GM12878 (cell line): ENCODE measurements at regions not wholly inside any gene's neighbourhood (a gene's known extent, or its start where the extent isn't known, plus 50 kb on each side); places are given as distances from the start of the nearest gene placed in this dataset.

Experiments used
- ATAC-seq: fragments of 200-7000 bp; cut with Tn5 transposase; 3 replicates; pipeline ENCODE4 v1.9.1; 2020; ENCODE audit warnings: mild to moderate bottlenecking, moderate library complexity
- BruUV-seq: library from RNA; stranded (reverse); fragments of 400-500 nt; replicated peaks from 2 replicates; lab custom pipeline; 2021; lab: Mats Ljungman, UMichigan
- CTCF ChIA-PET: fragments of 300-600 bp; sonication (Branson Sonifier 250); formaldehyde crosslinking; extraction: SDS; loops from one replicate; lab custom pipeline; 2021; ENCODE audit warnings: inconsistent platforms; lab: Yijun Ruan, JAX
- POLR2A ChIA-PET: fragments of 350-600 bp; formaldehyde crosslinking; extraction: SDS; loops from one replicate; lab custom pipeline; 2021; ENCODE audit warnings: inconsistent platforms; lab: Charles Lee
- RAD21 ChIA-PET: fragments of 300-600 bp; sonication (Branson Sonifier 250); formaldehyde crosslinking; loops from one replicate; lab custom pipeline; 2023; ENCODE audit warnings: antibody characterized with exemption; ENCODE audit not compliant: unreplicated experiment; lab: Charles Lee
- SMC1A ChIA-PET: fragments of 300-600 bp; sonication (Branson Sonifier 250); formaldehyde crosslinking; loops from one replicate; lab custom pipeline; 2023; ENCODE audit not compliant: unreplicated experiment, uncharacterized antibody; lab: Charles Lee
- DNase-seq: peaks from one replicate; pipeline ENCODE4 v3.0.0-alpha.2; 2011; ENCODE audit warnings: low read depth, low spot score
- FAIRE-seq: peaks from 3 replicates; lab custom pipeline; 2011; peaks lifted over from hg19 to GRCh38; lab: Jason Lieb, UNC
- H2AFZ ChIP-seq: 2 replicates; pipeline ENCODE4 v1.6.0; 2011; ENCODE audit warnings: low read depth, low read length, control low read depth; ENCODE audit not compliant: control insufficient read depth
- H3K27ac ChIP-seq: 2 replicates; pipeline ENCODE4 v1.5.1; 2011; ENCODE audit warnings: control low read depth; ENCODE audit not compliant: control insufficient read depth, insufficient read depth
- H3K27me3 ChIP-seq, 2 experiments: replicated peaks in 1 of 2; 2 replicates each; pipeline versions ENCODE4 v1.6.0 to v1.6.1; 2011; ENCODE audit warnings: low read length in 1 of 2; ENCODE audit not compliant: control insufficient read depth in 2 of 2, insufficient read depth in 2 of 2
- H3K36me3 ChIP-seq, 2 experiments: 2 replicates each; pipeline ENCODE4 v1.5.1; 2011; ENCODE audit warnings: low read length in 1 of 2; ENCODE audit not compliant: control insufficient read depth in 2 of 2, insufficient read depth in 2 of 2
- H3K4me1 ChIP-seq: 2 replicates; pipeline ENCODE4 v1.6.1; 2011; ENCODE audit warnings: mild to moderate bottlenecking, low read length, moderate library complexity, mixed read lengths; ENCODE audit not compliant: control insufficient read depth, insufficient read depth
- H3K4me2 ChIP-seq: 2 replicates; pipeline ENCODE4 v1.6.0; 2011; ENCODE audit warnings: control low read depth; ENCODE audit not compliant: control insufficient read depth, insufficient read depth
- H3K4me3 ChIP-seq: fragments of 200-600 bp; sonication (generic); 2 replicates; pipeline ENCODE4 v1.5.1; 2016
- H3K79me2 ChIP-seq: 2 replicates; pipeline ENCODE4 v1.6.0; 2011; ENCODE audit warnings: low read length; ENCODE audit not compliant: control insufficient read depth, insufficient read depth
- H3K9ac ChIP-seq: 2 replicates; pipeline ENCODE4 v1.8.0; 2011; ENCODE audit warnings: low read length, control low read depth, mixed read lengths; ENCODE audit not compliant: control insufficient read depth, insufficient read depth
- H3K9me3 ChIP-seq: replicated peaks from 3 replicates; pipeline ENCODE4 v1.5.1; 2011; ENCODE audit warnings: mild to moderate bottlenecking, low read length; ENCODE audit not compliant: control insufficient read depth, insufficient read depth
- H4K20me1 ChIP-seq: 2 replicates; pipeline ENCODE4 v1.6.0; 2011; ENCODE audit not compliant: control insufficient read depth, insufficient read depth
- ASH2L ChIP-seq: fragments of 300-600, 200-600 bp; sonication (generic); IDR thresholded peaks from 2 replicates; pipeline ENCODE4 v1.6.1; 2017; ENCODE audit warnings: low read depth, mild to moderate bottlenecking, borderline replicate concordance
- BMI1 ChIP-seq: fragments of 450-650 bp; IDR thresholded peaks from 2 replicates; pipeline ENCODE4 v1.6.1; 2016; ENCODE audit warnings: mild to moderate bottlenecking, moderate library complexity, borderline replicate concordance
- FOXK2 ChIP-seq: fragments of 450-650 bp; IDR thresholded peaks from 2 replicates; pipeline ENCODE4 v1.6.1; 2017; ENCODE audit warnings: mild to moderate bottlenecking, moderate library complexity
- HDGF ChIP-seq: fragments of 450-650 bp; IDR thresholded peaks from 2 replicates; pipeline ENCODE4 v1.6.1; 2016; ENCODE audit warnings: antibody characterized with exemption
- JUNB ChIP-seq: IDR thresholded peaks from 2 replicates; pipeline ENCODE4 v1.6.1; 2016; ENCODE audit warnings: antibody characterized with exemption, mild to moderate bottlenecking
- LARP7 ChIP-seq: fragments of 450-650 bp; IDR thresholded peaks from 2 replicates; pipeline ENCODE4 v1.6.1; 2017; ENCODE audit warnings: mild to moderate bottlenecking
- MYC ChIP-seq: IDR thresholded peaks from 2 replicates; pipeline ENCODE4 v1.6.1; 2011; ENCODE audit warnings: mild to moderate bottlenecking, low read length, moderate library complexity, inconsistent platforms; ENCODE audit not compliant: insufficient read depth, insufficient replicate concordance, insufficient read length, severe bottlenecking
- NR2C1 ChIP-seq: fragments of 450-650 bp; IDR thresholded peaks from 2 replicates; pipeline ENCODE4 v1.6.1; 2017; ENCODE audit warnings: antibody characterized with exemption, mild to moderate bottlenecking, moderate library complexity
- SREBF1 ChIP-seq: IDR thresholded peaks from 2 replicates; pipeline ENCODE4 v1.6.1; 2012; ENCODE audit warnings: mild to moderate bottlenecking, low read length
- WGBS: methylation state at CpG from one replicate; pipeline ENCODE4 v1.1.6; 2016; ENCODE audit warnings: low lambda C conversion rate; ENCODE audit not compliant: insufficient replicate concordance, insufficient coverage; ENCODE audit errors: missing lambda C conversion rate; 5-methylcytosine and 5-hydroxymethylcytosine counted together
- in situ Hi-C: fragments of 300-500 bp; cut with MboI; formaldehyde crosslinking; loops from 9 replicates; pipeline ENCODE4 v1.14.3; 2018; ENCODE audit warnings: mixed read lengths
- intact Hi-C: fragments of 100-400 bp; cut with micrococcal nuclease; formaldehyde crosslinking; loops from one replicate; pipeline ENCODE4 v1.14.2; 2022; ENCODE audit not compliant: unreplicated experiment
- TF ChIP-seq, protein P1 (sequence below): fragments of 450-650 bp; IDR thresholded peaks from 2 replicates; pipeline ENCODE4 v1.6.1; 2017; ENCODE audit warnings: antibody characterized with exemption, mild to moderate bottlenecking, moderate library complexity
- TF ChIP-seq, protein P2 (sequence below): fragments of 150-350 bp; IDR thresholded peaks from 2 replicates; pipeline ENCODE4 v1.6.1; 2016; ENCODE audit warnings: low read depth, low read length
- TF ChIP-seq, protein P3 (sequence below): fragments of 450-650 bp; IDR thresholded peaks from 2 replicates; pipeline ENCODE4 v1.6.1; 2017; ENCODE audit warnings: low read depth, mild to moderate bottlenecking, moderate library complexity

DNA sequence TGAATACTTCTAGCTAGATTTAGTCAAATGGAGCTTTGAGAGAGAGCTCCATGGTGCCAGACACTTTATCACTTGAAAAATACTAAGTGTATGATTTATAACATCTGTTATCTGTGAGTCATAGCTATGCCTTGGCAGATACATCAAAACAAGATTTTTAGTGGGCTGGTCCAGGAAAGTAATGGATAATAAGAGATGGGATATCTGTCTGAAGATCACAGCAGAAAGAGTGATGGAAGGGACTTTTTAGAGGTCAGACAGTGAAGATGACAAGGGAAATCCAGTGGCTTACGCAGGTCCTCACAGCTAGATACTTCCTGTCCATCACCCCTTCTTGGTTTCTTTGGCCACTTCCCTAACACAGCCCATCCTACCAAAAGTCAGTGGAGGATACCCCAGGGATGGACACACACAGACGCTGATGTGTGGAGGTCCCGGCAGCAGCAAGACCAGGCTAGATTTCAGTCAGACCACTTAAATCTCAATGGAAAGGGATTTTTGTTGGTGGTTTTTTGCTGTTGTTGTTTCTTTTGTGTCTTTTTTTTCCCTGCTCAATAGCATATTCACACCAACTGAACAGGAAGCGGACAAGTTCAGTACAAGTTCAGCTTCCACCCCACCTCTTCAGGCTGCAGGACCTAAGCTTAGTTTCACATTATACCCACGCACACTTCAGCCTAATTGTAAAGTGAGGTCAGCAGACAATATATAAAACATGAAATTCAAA, 209.3 kb downstream of the ALDH8A1 start:
- in situ Hi-C loops = no loop called here
- ATAC-seq = no peak
- H3K9ac ChIP-seq = no peak overlapping the region
- no peaks in the 10 kb centered on the region for H4K20me1 ChIP-seq
- H2AFZ ChIP-seq = no peak overlapping the region
- no peaks in the 10 kb centered on the region for H3K79me2 ChIP-seq
- no peaks in the 10 kb centered on the region for H3K9me3 ChIP-seq
- no TSS peak for BruUV-seq
- 51% methylated on average over 5 of the region's 5 CpGs for WGBS
- H3K27me3 ChIP-seq = peaks cover 0 to 9% of the 10 kb centered on the region in 2 experiments; a peak in 1 of 4 replicates
- intact Hi-C loops = no loop called here
- ChIA-PET RAD21 (no interaction called here), SMC1A (interaction anchor here (0.6 kb wide), 1 partner anchor 200 kb away, joined by 3 read pairs; no protein-coding TSS in a partner anchor), CTCF (no interaction called here), POLR2A (no interaction called here)
- H3K4me3 ChIP-seq = no peak overlapping the region
- H3K4me1 ChIP-seq = no peaks in the 10 kb centered on the region
- no peak overlapping the region for H3K27ac ChIP-seq
- no peak overlapping the region for H3K4me2 ChIP-seq
- no peak for FAIRE-seq
- no peaks in the 10 kb centered on the region for H3K36me3 ChIP-seq
- no peak for DNase-seq
- TF ChIP-seq ASH2L = no peak
- TF ChIP-seq HDGF = no peak
- TF ChIP-seq MYC = no peak
- TF ChIP-seq SREBF1 = no peak
- TF ChIP-seq, protein P1, sequence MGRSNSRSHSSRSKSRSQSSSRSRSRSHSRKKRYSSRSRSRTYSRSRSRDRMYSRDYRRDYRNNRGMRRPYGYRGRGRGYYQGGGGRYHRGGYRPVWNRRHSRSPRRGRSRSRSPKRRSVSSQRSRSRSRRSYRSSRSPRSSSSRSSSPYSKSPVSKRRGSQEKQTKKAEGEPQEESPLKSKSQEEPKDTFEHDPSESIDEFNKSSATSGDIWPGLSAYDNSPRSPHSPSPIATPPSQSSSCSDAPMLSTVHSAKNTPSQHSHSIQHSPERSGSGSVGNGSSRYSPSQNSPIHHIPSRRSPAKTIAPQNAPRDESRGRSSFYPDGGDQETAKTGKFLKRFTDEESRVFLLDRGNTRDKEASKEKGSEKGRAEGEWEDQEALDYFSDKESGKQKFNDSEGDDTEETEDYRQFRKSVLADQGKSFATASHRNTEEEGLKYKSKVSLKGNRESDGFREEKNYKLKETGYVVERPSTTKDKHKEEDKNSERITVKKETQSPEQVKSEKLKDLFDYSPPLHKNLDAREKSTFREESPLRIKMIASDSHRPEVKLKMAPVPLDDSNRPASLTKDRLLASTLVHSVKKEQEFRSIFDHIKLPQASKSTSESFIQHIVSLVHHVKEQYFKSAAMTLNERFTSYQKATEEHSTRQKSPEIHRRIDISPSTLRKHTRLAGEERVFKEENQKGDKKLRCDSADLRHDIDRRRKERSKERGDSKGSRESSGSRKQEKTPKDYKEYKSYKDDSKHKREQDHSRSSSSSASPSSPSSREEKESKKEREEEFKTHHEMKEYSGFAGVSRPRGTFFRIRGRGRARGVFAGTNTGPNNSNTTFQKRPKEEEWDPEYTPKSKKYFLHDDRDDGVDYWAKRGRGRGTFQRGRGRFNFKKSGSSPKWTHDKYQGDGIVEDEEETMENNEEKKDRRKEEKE = no peak
- TF ChIP-seq, protein P2, sequence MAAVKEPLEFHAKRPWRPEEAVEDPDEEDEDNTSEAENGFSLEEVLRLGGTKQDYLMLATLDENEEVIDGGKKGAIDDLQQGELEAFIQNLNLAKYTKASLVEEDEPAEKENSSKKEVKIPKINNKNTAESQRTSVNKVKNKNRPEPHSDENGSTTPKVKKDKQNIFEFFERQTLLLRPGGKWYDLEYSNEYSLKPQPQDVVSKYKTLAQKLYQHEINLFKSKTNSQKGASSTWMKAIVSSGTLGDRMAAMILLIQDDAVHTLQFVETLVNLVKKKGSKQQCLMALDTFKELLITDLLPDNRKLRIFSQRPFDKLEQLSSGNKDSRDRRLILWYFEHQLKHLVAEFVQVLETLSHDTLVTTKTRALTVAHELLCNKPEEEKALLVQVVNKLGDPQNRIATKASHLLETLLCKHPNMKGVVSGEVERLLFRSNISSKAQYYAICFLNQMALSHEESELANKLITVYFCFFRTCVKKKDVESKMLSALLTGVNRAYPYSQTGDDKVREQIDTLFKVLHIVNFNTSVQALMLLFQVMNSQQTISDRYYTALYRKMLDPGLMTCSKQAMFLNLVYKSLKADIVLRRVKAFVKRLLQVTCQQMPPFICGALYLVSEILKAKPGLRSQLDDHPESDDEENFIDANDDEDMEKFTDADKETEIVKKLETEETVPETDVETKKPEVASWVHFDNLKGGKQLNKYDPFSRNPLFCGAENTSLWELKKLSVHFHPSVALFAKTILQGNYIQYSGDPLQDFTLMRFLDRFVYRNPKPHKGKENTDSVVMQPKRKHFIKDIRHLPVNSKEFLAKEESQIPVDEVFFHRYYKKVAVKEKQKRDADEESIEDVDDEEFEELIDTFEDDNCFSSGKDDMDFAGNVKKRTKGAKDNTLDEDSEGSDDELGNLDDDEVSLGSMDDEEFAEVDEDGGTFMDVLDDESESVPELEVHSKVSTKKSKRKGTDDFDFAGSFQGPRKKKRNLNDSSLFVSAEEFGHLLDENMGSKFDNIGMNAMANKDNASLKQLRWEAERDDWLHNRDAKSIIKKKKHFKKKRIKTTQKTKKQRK = no peak
- no peak for TF ChIP-seq BMI1
- TF ChIP-seq NR2C1 = no peak
- TF ChIP-seq FOXK2 = no peak
- TF ChIP-seq, protein P3, sequence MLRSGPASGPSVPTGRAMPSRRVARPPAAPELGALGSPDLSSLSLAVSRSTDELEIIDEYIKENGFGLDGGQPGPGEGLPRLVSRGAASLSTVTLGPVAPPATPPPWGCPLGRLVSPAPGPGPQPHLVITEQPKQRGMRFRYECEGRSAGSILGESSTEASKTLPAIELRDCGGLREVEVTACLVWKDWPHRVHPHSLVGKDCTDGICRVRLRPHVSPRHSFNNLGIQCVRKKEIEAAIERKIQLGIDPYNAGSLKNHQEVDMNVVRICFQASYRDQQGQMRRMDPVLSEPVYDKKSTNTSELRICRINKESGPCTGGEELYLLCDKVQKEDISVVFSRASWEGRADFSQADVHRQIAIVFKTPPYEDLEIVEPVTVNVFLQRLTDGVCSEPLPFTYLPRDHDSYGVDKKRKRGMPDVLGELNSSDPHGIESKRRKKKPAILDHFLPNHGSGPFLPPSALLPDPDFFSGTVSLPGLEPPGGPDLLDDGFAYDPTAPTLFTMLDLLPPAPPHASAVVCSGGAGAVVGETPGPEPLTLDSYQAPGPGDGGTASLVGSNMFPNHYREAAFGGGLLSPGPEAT = no peak
- TF ChIP-seq LARP7 = no peak
- no peak for TF ChIP-seq JUNB
